SIG-M5 (cell line): ENCODE measurements at regions not wholly inside any gene's neighbourhood (a gene's known extent, or its start where the extent isn't known, plus 50 kb on each side); places are given as distances from the start of the nearest gene placed in this dataset.
"Not testable (repeated sequence)": the region's sequence is repeated elsewhere in the genome, so short reads cannot be mapped to it uniquely, and the experiment has no call there.

Source experiments
- DNase-seq: peaks from one replicate; lab custom pipeline; 2025; lab: John Stamatoyannopoulos, UW

DNA sequence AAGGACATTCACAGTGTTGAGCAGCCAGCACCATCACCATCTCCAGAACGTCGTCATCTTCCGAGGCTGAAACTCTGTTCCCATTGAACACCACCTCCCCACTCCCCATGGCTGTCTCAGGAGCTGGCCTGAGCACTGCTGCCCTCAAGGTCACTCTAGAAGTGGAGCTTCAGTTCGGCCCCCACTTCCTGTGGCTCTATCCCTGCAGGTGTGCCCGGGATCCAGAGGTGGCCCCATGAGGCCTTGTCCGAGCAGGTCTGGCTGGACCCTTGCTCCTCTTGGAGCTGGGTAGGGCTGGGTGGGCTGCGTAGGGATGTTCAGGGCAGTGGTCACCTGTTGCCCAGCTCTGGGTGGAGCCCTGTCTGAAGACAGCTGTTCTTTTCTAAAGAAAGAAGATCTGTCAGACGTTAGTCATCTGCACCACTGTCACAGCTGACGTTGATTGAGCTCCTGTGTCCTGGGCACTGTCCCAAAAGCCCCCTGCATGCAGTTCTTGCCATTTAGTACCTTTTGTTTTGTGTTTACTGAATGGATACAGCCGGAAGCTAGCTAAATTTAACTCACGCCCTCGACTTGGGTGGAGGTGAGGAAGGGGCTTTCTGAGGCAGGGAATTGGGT lies 75.5 kb upstream of the CLDN5 start:
- DNase-seq = no peak

DNA sequence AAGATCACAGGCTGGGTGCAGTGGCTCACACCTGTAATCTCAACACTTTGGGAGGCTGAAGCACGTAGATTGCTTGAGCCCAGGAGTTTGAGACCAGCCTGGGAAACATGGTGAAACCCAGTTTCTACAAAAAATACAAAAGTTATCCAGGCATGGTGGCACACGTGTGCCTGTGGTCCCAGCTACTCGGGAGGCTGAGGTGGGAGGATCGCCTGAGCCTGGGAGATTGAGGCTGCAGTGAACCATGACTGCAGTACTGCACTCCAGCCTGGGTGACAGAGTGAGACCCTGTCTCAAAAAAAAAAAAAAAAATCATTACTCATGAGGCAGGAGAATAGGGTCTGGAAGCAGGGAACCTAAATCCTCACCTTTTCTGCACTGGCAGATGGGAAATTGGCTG lies 79.1 kb upstream of the CLDN5 start:
- DNase-seq = not testable (repeated sequence)

DNA sequence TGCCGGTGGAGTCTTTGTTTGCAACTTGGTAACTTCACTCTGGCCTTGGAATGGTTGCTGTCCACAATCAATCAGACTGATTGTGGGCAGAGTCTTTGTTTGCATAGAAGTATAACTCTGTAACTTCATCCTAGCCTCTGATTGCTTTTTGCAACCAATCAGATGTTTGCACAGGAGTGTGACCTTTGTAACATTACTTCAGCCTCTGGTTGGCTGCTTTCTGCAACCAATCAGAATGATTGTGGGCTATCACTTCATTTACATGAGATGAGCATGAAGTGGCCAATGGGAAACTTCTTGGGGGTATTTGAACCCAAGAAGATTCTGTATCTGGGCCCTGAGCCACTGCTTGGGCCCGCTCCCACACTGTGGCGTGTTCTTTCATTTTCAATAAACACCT lies 79.6 kb upstream of the CLDN5 start:
- no peak for DNase-seq

GRCh38 chr22:19604711-19605268 lies 80.6 kb upstream of the CLDN5 start:
- no peak for DNase-seq

DNA sequence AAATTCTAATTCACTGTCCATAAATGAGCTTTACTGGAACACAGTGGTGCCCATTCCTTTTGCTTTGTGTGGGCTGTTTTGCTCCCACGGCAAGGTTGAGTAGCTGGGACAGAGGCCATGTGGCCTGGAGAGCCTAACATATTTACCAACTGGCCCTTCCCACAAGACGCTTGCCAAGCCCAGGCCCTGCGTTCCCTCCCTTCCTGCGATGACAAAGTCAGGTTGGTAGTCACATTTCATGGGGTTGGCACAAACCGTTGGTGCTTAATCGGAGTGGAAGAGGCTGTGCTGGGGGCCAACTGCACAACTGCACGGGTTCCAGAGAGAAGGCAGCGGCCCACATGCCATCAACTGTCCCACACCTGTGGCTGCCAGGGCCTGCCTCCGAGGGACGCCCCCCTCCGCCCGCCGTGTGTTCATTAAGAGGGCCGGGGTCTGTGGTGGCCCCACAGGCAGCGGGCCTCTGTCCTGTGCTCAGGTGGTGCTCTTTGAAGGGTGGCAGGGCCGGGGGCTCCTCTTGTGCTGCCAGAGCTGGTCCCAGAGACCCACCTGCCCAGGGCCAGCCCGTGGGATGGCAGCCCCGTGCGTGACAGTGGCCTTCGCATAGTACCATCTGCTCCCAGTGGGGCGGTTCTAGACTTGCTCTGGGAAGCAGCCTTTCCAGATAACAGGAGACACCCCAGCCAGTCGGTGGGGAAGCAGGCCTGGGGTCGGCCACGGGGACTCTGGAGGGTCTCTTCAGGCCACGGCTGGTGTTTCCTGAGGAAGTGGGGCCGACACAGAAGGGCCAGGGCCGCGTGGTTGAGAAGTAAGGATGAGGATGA lies 81.5 kb upstream of the CLDN5 start:
- no peak for DNase-seq

DNA sequence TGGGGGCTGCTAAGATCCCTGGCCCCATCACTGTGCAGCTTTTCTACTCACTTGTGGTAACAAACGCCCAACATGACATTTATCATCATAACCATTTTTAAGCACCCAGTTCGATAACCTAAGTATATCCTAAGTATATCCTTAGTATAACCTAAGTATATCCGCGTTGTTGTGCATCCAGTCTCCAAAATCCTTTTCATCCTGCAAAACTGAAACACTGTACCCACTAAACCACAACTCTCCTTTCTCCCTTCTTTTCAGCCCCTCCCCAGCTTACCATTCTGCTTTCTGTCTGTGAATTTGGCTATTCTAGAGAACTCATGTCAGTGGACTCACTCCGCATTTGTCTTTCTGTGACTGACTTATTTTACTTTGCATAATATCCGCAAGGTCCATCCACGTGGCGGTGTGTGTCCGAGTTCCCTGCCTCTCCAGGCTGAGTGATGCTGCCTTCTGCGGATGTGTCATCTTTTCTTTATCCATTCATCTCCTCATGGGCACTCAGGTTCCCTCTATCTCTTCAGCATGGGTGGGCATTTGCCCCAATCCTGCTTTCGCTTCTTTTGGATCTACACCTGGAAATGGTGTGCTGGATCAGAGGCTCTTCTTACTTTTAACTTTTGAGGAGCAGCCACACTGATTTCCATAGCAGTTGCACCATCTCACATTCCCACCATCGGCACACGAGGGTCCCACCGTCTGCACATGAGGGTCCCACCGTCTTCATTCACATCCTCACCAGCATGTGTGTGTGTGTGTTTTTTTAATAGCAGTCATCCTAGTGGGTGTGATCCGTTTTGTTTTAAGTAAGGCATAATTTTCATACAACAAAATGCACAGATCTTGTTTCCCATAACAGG lies 82.4 kb upstream of the CLDN5 start:
- no peak for DNase-seq

GRCh38 chr22:19607192-19608002 lies 83.2 kb upstream of the CLDN5 start:
- no peak for DNase-seq

GRCh38 chr22:19608003-19608690 lies 83.9 kb upstream of the CLDN5 start:
- DNase-seq = no peak

DNA sequence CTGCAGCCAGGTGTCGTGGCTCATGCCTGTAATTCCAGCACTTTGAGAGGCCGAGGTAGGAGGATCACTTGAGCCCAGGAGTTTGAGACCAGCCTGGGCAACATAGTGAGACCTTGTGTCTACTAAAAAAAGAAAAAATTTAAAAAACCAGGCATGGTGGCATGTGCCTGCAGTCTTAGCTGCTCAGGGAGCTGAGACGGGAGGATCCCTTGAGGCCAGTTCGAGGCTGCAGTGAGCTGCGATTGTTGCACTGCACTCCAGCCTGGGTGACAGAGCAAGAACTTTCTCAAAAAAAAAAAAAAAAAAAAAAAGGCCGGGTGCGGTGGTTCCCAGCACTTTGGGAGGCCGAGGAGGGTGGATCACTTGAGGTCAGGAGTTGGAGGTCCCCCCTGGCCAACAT lies 85.5 kb upstream of the CLDN5 start:
- not testable (repeated sequence) for DNase-seq

DNA sequence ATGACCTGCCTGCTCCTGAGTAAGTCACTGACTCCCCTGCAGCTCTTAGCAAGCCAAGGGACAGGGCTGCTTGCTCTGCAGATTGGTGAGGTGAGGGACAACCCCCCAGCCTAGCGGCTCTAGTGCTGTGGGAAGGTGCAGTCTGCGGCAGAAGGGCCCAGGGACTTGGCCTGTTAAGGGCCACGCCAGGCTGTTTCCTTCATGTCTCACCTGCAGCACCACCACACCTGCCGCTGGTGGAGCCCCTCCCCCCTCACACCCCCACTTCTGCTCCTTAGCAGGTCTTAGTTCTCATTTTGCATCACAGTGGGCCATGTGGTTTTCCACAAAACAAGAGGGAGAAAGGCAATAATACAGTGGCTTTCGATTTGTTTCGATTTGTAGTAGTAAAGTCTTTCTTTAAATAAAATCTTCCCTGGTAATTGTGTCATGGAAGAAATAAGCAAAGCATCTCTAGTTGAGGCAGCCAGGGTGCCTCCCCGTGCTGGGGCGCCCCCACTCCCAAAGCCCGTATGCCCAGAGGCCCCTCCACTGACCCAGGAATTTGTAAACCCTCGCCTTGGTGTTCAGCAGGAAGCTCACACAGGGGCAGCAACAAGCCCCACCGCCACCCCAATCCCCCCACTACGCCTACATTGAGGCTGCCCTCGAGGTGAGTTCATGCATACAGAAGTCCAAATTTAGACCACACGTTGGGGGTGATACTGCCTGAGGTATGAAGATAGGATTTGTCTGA lies 86.5 kb upstream of the CLDN5 start:
- DNase-seq = no peak

DNA sequence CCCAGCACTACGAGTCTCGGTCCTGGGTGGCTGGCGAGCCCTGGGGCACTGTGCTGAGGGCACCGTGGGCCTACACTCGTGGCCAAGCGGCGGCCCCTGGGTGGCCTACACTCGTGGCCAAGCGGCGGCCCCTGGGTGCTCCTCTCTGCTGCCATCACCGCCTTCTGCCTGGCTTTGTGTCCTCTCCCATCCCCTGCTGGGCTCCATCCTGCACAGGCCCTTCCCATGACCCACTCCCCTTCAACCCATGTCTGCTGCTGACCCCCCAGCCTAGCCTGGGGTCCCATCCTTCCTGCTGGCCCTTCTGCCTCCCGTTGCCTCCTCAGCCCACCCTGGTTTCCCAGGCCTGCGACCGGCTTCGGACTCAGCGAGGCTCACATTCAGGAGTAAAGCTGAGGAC lies 87.4 kb upstream of the CLDN5 start:
- DNase-seq = no peak

GRCh38 chr22:19612866-19613572 lies 88.8 kb upstream of the CLDN5 start:
- no peak for DNase-seq

GRCh38 chr22:19614536-19614863 lies 90.3 kb upstream of the CLDN5 start:
- DNase-seq = no peak

- DNase-seq = no peak
These were observed 90.8 kb upstream of the CLDN5 start for GRCh38 chr22:19615001-19615461.

DNA sequence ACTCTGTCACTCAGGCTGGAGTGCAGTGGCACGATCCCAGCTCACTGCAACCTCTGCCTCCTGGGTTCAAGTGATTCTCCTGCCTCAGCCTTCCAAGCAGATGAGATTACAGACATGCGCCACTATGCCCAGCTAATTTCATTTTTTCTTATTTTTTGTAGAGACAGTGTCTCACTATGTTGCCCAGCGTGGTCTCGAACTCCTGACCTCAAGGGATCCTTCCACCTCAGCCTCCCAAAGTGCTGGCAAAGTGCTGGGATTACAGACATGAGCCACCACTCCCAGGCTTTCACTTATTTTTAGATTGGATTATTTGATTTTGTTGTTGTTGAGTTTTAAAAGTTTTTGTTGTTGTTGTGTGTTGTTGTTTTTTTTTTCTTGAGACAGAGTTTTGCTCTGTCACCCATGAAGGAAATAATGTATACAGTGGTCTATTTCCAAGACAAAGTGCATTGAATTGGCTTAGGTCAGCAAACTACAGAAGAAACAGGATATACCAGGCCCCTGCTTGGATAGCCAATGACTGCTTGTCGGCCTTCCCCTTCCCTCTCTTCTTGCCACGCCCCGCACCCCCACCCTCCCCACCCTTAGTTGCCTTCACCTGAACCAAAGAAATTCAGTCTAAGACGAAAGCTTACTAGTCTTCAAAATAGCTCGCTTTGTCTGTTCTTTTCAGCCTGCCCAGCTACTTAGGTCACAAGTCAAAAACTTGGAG lies 91.8 kb upstream of the CLDN5 start:
- DNase-seq = no peak

GRCh38 chr22:19619144-19620009 lies 94.9 kb upstream of the SEPTIN5 start:
- DNase-seq = no peak

GRCh38 chr22:19620742-19621371 lies 93.4 kb upstream of the SEPTIN5 start:
- no peak for DNase-seq
